ENCODE measurements at regions not wholly inside any gene's neighbourhood (a gene's known extent, or its start where the extent isn't known, plus 50 kb on each side); places are given as distances from the start of the nearest gene placed in this dataset.
"Not testable (repeated sequence)": the region's sequence is repeated elsewhere in the genome, so short reads cannot be mapped to it uniquely, and the experiment has no call there.

GRCh38 chr22:23458663-23459541 is 121.2 kb downstream of the IGLL1 start:
- DNase-seq (ENCODE audit: low read depth in 2 of 2) = no peak
- H3K4me3 ChIP-seq (replicated peaks in 1 of 2; ENCODE audit: low read depth in 2 of 2, low read length in 2 of 2) = no peak overlapping the region
- TF ChIP-seq CTCF (IDR thresholded peaks at IDR 0.05; ENCODE audit: low read depth, low read length) = no peak

GRCh38 chr22:23457380-23457985 is 122.6 kb downstream of the IGLL1 start:
- H3K4me3 ChIP-seq (replicated peaks in 1 of 2; ENCODE audit: low read depth in 2 of 2, low read length in 2 of 2) = no peak overlapping the region
- TF ChIP-seq CTCF (IDR thresholded peaks at IDR 0.05; ENCODE audit: low read depth, low read length) = no peak
- DNase-seq (ENCODE audit: low read depth in 2 of 2) = no peak

DNA sequence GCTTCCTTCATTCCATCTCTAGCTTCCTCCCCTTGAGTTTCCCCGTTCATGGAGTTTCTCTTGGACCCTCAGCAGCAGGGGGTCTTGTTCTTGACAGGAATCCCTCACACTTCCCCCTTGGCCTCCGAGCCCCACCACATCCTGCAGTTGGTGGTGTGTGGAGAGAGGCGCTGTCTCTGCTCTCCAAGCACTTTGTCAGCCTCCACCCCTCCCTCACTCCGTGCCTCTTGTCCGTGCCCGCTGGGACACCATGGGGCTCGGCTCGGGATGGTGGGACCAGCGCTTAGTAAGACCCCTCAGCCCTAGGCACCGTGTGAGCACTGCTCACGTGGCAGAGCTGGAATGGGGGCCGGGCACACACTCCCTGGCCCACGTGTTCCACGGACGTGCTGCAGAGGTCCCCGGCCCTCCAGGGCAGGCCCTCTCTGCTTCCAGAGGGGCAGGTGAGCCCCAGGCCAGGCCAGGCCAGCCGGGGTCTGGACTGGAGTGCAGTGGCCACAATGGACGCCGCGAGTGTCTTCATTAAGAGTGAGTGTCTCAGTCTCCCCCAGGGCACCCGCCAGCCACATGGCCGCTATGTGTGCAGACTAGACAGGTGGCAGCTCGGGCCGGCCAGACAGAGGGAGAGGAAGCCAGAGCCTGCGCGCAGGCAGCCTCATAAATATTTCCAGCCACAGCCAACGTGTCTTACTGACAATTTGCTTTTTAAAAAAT is 123.3 kb downstream of the IGLL1 start:
- not testable (repeated sequence) for H3K4me3 ChIP-seq (replicated peaks in 1 of 2; ENCODE audit: low read depth in 2 of 2, low read length in 2 of 2); DNase-seq (ENCODE audit: low read depth in 2 of 2)

GRCh38 chr22:23454345-23454744 is 125.7 kb downstream of the IGLL1 start:
- DNase-seq (ENCODE audit: low read depth in 2 of 2) = not testable (repeated sequence)

GRCh38 chr22:23453277-23453676 is 126.8 kb downstream of the IGLL1 start:
- H3K4me3 ChIP-seq (replicated peaks in 1 of 2; ENCODE audit: low read depth in 2 of 2, low read length in 2 of 2) = no peak overlapping the region
- TF ChIP-seq CTCF (IDR thresholded peaks at IDR 0.05; ENCODE audit: low read depth, low read length) = no peak
- DNase-seq (ENCODE audit: low read depth in 2 of 2) = no peak

More at GRCh38 chr22:23454345-23454744, 125.7 kb downstream of the IGLL1 start:
- not testable (repeated sequence) for H3K4me3 ChIP-seq (replicated peaks in 1 of 2; ENCODE audit: low read depth in 2 of 2, low read length in 2 of 2)

GRCh38 chr22:23452231-23453010 is 127.7 kb downstream of the IGLL1 start:
- TF ChIP-seq CTCF (IDR thresholded peaks at IDR 0.05; ENCODE audit: low read depth, low read length) = no peak
- no peak for DNase-seq (ENCODE audit: low read depth in 2 of 2)
- no peak overlapping the region for H3K4me3 ChIP-seq (replicated peaks in 1 of 2; ENCODE audit: low read depth in 2 of 2, low read length in 2 of 2)

DNA sequence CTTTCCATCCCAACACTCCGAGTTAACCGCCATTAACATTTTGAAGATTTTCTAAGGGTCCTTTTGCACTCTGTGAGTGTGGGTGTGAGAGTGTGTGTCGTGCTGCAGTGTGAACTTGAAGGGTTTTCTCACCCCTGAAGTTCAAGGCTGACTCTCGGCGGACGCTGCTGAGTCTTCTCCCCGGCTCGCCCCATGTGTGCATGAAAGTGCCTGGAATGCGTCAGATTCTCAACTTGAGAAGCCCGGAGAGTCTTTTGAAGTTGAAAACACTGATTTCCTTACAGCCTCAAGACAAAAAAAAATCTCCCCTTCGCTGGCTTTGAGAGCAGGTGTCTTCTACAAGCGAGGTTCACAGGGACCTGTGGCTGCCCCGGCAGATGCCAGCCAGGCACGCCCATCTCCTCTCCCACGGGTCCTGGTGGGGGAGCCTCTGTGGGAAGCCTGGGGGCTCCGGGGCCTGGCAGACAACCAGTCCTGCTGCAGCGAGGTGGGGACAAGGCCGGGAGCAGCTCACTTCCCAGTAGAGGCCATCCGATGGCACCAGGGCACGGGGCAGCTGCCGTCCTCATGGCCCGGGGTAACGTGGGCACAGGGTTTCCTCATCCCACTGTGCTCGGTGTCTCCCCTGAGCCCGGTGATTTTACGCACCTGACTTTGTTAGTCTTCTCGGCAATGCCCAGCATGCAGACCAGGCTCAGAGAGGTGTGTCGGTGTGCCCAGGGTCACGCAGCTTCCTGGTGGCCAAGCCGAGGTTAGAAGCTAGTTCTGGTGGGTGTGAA is 128.4 kb downstream of the IGLL1 start:
- H3K4me3 ChIP-seq (replicated peaks in 1 of 2; ENCODE audit: low read depth in 2 of 2, low read length in 2 of 2); DNase-seq (ENCODE audit: low read depth in 2 of 2): not testable (repeated sequence)

DNA sequence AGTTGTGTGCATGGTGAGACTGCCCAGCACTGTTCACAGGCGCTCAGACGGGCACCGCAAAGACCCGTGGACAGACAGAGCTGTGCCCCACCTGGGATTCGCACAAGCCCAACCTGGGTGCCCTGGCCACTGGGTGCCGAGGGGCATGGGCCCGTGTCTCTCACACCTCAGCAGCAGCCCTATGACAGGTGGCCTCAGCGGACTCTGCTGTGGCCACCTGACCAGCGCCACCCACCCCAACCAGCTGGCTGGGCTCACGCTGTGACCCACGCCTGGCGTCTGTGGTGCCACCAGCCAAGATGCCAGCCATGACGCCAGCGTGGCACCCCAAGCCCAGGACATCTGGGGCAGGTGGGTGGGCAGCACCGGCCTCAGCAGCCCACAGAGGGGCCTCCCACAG is 129.3 kb downstream of the IGLL1 start:
- DNase-seq (ENCODE audit: low read depth in 2 of 2); H3K4me3 ChIP-seq (replicated peaks in 1 of 2; ENCODE audit: low read depth in 2 of 2, low read length in 2 of 2): not testable (repeated sequence)

All from cardiac fibroblast (primary cell).